Loucy (cell line): ENCODE measurements at regions not wholly inside any gene's neighbourhood (a gene's known extent, or its start where the extent isn't known, plus 50 kb on each side); places are given as distances from the start of the nearest gene placed in this dataset.
"Not testable (repeated sequence)": the region's sequence is repeated elsewhere in the genome, so short reads cannot be mapped to it uniquely, and the experiment has no call there.

Experiments used
- CTCF ChIP-seq: fragments of 200-600 bp; sonication (generic); conservative IDR thresholded peaks from 2 replicates; pipeline ENCODE4 v1.5.1; 2014; ENCODE audit warnings: mild to moderate bottlenecking, antibody characterized with exemption, low read length
- EZH2phosphoT487 ChIP-seq: fragments of 200-600 bp; IDR thresholded peaks from 2 replicates; pipeline ENCODE4 v1.6.1; 2018; ENCODE audit warnings: antibody characterized with exemption, mild to moderate bottlenecking, moderate library complexity, borderline replicate concordance

GRCh38 chr6:94137178-94137577 lies 717.8 kb upstream of the EPHA7 start:
- TF ChIP-seq CTCF, EZH2phosphoT487: not testable (repeated sequence)
